ENCODE measurements at regions not wholly inside any gene's neighbourhood (a gene's known extent, or its start where the extent isn't known, plus 50 kb on each side); places are given as distances from the start of the nearest gene placed in this dataset.

DNA sequence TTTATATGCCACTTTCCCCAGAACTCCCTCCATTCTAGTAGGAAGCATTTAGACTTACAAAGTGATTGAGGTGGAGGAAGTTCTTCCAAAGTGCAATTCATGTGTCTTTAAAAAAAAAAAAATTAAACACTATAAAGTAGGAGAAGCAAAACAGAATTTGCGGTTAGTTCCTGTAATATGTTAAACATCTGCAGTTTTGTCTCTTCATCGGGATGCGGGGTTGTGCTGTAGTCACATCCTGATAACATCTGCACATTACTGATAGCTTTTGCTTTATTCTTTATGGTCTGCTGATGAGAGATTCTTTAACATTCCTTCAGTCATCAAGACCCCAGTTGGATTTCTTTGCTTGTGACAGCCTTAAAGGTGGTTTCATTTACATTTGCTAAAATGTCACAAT is 694.3 kb downstream of the NR2F1-AS1 start:
- H3K4me3 ChIP-seq (ENCODE audit: low read depth, low read length) = no peak overlapping the region
- TF ChIP-seq, protein P1, sequence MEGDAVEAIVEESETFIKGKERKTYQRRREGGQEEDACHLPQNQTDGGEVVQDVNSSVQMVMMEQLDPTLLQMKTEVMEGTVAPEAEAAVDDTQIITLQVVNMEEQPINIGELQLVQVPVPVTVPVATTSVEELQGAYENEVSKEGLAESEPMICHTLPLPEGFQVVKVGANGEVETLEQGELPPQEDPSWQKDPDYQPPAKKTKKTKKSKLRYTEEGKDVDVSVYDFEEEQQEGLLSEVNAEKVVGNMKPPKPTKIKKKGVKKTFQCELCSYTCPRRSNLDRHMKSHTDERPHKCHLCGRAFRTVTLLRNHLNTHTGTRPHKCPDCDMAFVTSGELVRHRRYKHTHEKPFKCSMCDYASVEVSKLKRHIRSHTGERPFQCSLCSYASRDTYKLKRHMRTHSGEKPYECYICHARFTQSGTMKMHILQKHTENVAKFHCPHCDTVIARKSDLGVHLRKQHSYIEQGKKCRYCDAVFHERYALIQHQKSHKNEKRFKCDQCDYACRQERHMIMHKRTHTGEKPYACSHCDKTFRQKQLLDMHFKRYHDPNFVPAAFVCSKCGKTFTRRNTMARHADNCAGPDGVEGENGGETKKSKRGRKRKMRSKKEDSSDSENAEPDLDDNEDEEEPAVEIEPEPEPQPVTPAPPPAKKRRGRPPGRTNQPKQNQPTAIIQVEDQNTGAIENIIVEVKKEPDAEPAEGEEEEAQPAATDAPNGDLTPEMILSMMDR (IDR thresholded peaks at IDR 0.05; ENCODE audit: insufficient read depth, low read depth, low read length) = no peak
- DNase-seq (ENCODE audit: low read depth) = peak; percentile 58

DNA sequence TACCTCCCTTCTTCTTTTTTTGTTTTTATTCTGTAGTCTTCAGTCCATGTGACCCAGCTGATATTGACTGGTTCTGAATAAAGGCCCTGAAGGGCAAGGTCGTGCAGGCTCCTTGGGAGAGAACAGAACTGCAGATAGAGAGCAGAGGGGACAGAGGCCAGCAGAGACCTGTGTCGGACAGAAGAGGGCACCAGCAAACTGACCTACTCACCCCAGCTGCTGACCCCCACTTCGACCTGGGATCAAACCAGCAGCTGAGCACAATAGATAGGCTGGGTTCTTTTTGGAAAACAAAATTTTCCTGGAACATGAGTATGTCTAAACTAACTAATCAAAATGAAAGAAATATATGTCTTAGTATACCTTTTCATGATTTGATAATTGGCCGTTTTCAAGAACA is 695.1 kb downstream of the NR2F1-AS1 start:
- H3K4me3 ChIP-seq (ENCODE audit: low read depth, low read length) = no peak overlapping the region
- TF ChIP-seq, protein P1 (IDR thresholded peaks at IDR 0.05; ENCODE audit: insufficient read depth, low read depth, low read length) = no peak
- DNase-seq (ENCODE audit: low read depth) = no peak

DNA sequence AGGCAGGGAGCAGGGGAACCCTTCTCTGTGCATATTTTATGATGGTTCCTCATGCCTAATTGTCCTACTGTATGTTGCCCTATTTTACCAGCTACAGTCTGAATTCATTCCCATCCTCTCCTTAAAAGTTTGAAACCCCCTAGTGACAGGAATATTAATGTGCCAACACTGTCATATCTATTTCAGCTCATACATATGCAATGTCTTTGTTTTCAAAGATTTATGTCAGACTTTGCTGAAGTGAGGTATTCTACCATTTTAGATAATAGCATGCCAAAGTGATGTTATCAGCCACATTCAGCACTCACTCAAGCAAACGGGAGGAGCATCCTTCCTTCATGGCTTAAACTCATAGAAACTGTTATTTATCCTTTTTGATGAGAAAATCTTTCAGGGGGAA is 696.5 kb downstream of the NR2F1-AS1 start:
- no peak for DNase-seq (ENCODE audit: low read depth)
- TF ChIP-seq, protein P1 (IDR thresholded peaks at IDR 0.05; ENCODE audit: insufficient read depth, low read depth, low read length) = no peak
- H3K4me3 ChIP-seq (ENCODE audit: low read depth, low read length) = no peak overlapping the region

DNA sequence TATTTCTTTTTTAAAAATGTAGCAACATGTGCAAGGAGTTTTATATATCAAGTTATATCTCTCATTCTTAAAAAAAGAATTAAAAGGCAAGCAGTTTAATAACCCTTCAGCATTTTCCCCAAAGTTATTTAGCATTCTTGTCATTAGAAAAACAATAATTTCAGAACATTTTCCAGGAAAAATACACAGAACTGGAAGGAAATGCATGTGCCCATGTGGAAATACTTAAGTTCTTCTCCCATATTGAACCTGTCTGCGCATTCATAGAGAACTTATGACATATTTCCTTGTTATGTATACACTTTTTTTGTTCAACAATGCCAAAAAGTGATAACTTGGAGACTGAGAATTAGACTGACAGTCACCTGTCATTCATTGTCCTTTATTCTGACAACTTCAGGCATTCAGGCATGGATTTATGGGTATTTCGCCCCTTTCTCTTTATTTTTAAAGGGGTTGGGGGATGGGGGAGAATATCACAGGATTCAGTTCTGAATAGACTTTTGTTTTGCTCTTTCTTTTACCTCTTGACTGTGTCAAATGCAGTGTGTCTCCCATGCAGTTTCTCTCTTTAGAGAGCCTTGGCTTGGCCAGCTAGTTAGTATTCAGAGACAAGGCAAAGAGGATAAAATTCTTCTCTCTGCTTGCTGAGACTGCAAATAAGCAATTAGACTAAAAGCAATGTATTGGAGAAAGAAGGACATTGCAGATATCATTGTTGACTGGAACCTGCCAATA is 701.0 kb downstream of the NR2F1-AS1 start:
- no peak for DNase-seq (ENCODE audit: low read depth)
- TF ChIP-seq, protein P1 (IDR thresholded peaks at IDR 0.05; ENCODE audit: insufficient read depth, low read depth, low read length) = no peak
- H3K4me3 ChIP-seq (ENCODE audit: low read depth, low read length) = no peak overlapping the region

DNA sequence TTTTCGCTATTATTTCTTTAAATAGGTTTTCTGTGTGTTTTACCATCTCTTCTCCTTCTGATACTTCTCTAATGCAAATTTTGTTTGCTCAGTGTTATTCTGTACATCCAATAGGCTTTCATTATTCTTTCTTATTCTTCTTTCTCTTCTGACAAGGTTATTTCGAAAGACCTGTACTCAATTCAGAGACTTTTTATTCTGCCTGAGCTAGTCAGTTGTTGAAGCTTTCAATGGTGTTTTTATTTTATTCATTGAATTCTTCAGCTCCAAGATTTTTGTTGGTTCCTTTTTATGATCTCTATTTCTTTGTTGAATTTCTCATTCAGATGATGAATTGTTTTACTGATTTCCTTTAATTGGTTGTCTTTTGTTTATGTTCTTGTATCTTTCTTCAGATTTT is 706.2 kb downstream of the NR2F1-AS1 start:
- no peak for DNase-seq (ENCODE audit: low read depth)
- TF ChIP-seq, protein P1 (IDR thresholded peaks at IDR 0.05; ENCODE audit: insufficient read depth, low read depth, low read length) = no peak
- no peak overlapping the region for H3K4me3 ChIP-seq (ENCODE audit: low read depth, low read length)

DNA sequence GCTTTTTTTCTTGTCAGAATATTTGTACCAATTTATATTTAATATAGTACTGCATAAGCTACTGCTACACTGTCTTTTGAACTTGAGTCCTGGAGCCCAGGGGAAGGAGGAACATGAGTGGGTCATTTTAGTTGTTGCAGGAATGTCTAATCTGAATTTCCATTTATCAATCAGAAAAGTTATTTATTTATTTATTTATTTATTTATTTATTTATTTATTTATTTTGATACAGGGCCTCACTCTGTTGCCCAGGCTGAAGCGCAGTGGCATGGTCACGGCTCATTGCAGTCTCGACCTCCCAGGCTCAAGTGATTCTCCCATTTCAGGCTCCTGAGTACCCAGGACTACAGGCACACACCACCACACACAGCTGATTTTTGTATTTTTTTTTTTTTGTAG is 712.6 kb downstream of the NR2F1-AS1 start:
- no peak overlapping the region for H3K4me3 ChIP-seq (ENCODE audit: low read depth, low read length)
- TF ChIP-seq, protein P1 (IDR thresholded peaks at IDR 0.05; ENCODE audit: insufficient read depth, low read depth, low read length) = no peak
- DNase-seq (ENCODE audit: low read depth) = no peak

DNA sequence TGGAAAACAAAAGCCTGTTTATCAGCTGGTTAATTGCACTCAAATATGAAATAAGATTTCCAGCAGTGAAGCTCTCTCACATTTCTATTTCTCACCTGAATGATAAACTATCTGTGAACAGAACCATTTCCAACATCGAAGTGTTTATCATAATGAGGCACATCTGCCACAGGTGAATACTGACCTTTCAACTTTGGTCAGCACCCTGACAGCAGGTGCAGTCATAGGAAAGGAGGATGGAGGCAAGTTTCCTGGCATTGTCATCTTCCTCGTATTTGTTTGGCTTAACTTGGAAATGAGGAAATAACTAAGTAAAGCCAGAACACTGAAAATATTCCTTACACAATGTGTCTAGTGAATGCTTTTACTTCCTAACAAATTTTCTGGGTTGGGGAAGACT is 716.4 kb downstream of the NR2F1-AS1 start:
- no peak overlapping the region for H3K4me3 ChIP-seq (ENCODE audit: low read depth, low read length)
- TF ChIP-seq, protein P1 (IDR thresholded peaks at IDR 0.05; ENCODE audit: insufficient read depth, low read depth, low read length) = no peak
- no peak for DNase-seq (ENCODE audit: low read depth)
